ENCODE measurements at regions not wholly inside any gene's neighbourhood (a gene's known extent, or its start where the extent isn't known, plus 50 kb on each side); places are given as distances from the start of the nearest gene placed in this dataset.
A peak's percentile ranks its signal among the peaks of the same experiment; 100 is the strongest.

- ATAC-seq, result no peak
Measured at GRCh38 chr2:160696087-160696452, 202.5 kb upstream of the RBMS1 start.

GRCh38 chr2:160697817-160698216 is 204.2 kb upstream of the RBMS1 start:
- no peak overlapping the region for H3K27ac Mint-ChIP-seq
- ATAC-seq, result no peak
- H3K9me3 Mint-ChIP-seq, result no peaks in the 10 kb centered on the region
- DNase-seq, result no peak
- no peak overlapping the region for H3K4me3 Mint-ChIP-seq
- H3K27me3 Mint-ChIP-seq, result no peaks in the 10 kb centered on the region
- H3K4me1 Mint-ChIP-seq, result no peaks in the 10 kb centered on the region
- H3K36me3 Mint-ChIP-seq (ENCODE audit: low read depth), result no peaks in the 10 kb centered on the region

More at GRCh38 chr2:160696087-160696452, 202.5 kb upstream of the RBMS1 start:
- DNase-seq, result no peak
- no peak overlapping the region for H3K27ac Mint-ChIP-seq
- H3K4me1 Mint-ChIP-seq, result no peaks in the 10 kb centered on the region
- no peak overlapping the region for H3K4me3 Mint-ChIP-seq
- no peaks in the 10 kb centered on the region for H3K27me3 Mint-ChIP-seq
- H3K9me3 Mint-ChIP-seq, result no peaks in the 10 kb centered on the region
- H3K36me3 Mint-ChIP-seq (ENCODE audit: low read depth), result no peaks in the 10 kb centered on the region

- ATAC-seq (no peak), DNase-seq (no peak)
- H3K4me3 Mint-ChIP-seq, result no peak overlapping the region
- H3K27ac Mint-ChIP-seq, result no peak overlapping the region
- no peaks in the 10 kb centered on the region for H3K27me3 Mint-ChIP-seq
- H3K36me3 Mint-ChIP-seq (ENCODE audit: low read depth), result no peaks in the 10 kb centered on the region
- H3K9me3 Mint-ChIP-seq, result no peaks in the 10 kb centered on the region
- peaks cover 11% of the 10 kb centered on the region for H3K4me1 Mint-ChIP-seq
Measured at GRCh38 chr2:160700021-160700814, 206.6 kb upstream of the RBMS1 start.

- DNase-seq (no peak), ATAC-seq (no peak)
- no peaks in the 10 kb centered on the region for H3K9me3 Mint-ChIP-seq
- no peaks in the 10 kb centered on the region for H3K27me3 Mint-ChIP-seq
- no peak overlapping the region for H3K27ac Mint-ChIP-seq
- H3K36me3 Mint-ChIP-seq (ENCODE audit: low read depth), result no peaks in the 10 kb centered on the region
- no peak overlapping the region for H3K4me3 Mint-ChIP-seq
- H3K4me1 Mint-ChIP-seq, result peaks cover 11% of the 10 kb centered on the region
Measured at GRCh38 chr2:160701822-160702221, 208.2 kb upstream of the RBMS1 start.

- H3K27ac Mint-ChIP-seq, result no peak overlapping the region
- H3K9me3 Mint-ChIP-seq, result no peaks in the 10 kb centered on the region
- H3K36me3 Mint-ChIP-seq (ENCODE audit: low read depth), result no peaks in the 10 kb centered on the region
- ATAC-seq (no peak), DNase-seq (no peak)
- peaks cover 11% of the 10 kb centered on the region for H3K4me1 Mint-ChIP-seq
- H3K27me3 Mint-ChIP-seq, result no peaks in the 10 kb centered on the region
- H3K4me3 Mint-ChIP-seq, result no peak overlapping the region
Measured at GRCh38 chr2:160702754-160703153, 209.1 kb upstream of the RBMS1 start.

- Mint-ChIP-seq H3K27me3 (no peaks in the 10 kb centered on the region), H3K9me3 (no peaks in the 10 kb centered on the region), H3K4me3 (no peak overlapping the region), H3K4me1 (peaks cover 11% of the 10 kb centered on the region), H3K27ac (no peak overlapping the region), H3K36me3 (ENCODE audit: low read depth) (no peaks in the 10 kb centered on the region)
- DNase-seq (peak; percentile 16), ATAC-seq (peak; percentile 49)
Measured at GRCh38 chr2:160703648-160704585, 210.3 kb upstream of the RBMS1 start.

GRCh38 chr2:160715428-160715827 is 221.8 kb upstream of the RBMS1 start:
- Mint-ChIP-seq H3K4me1 (no peaks in the 10 kb centered on the region), H3K9me3 (no peaks in the 10 kb centered on the region), H3K36me3 (ENCODE audit: low read depth) (no peaks in the 10 kb centered on the region), H3K4me3 (no peak overlapping the region), H3K27me3 (peaks cover 2% of the 10 kb centered on the region), H3K27ac (no peak overlapping the region)
- DNase-seq (no peak), ATAC-seq (no peak)

GRCh38 chr2:160719116-160719515 is 225.5 kb upstream of the RBMS1 start:
- DNase-seq (no peak), ATAC-seq (no peak)
- Mint-ChIP-seq H3K27me3 (peaks cover 2% of the 10 kb centered on the region), H3K9me3 (no peaks in the 10 kb centered on the region), H3K36me3 (ENCODE audit: low read depth) (peaks cover 2% of the 10 kb centered on the region), H3K4me1 (no peaks in the 10 kb centered on the region), H3K4me3 (no peak overlapping the region), H3K27ac (no peak overlapping the region)

GRCh38 chr2:160720098-160720497 is 226.5 kb upstream of the RBMS1 start:
- H3K4me3 Mint-ChIP-seq, result no peak overlapping the region
- H3K4me1 Mint-ChIP-seq, result no peaks in the 10 kb centered on the region
- H3K36me3 Mint-ChIP-seq (ENCODE audit: low read depth), result peaks cover 2% of the 10 kb centered on the region

GRCh38 chr2:160721089-160722040 is 227.8 kb upstream of the RBMS1 start:
- no peak for ATAC-seq
- DNase-seq, result no peak
- H3K4me1 Mint-ChIP-seq, result no peaks in the 10 kb centered on the region

More at GRCh38 chr2:160720098-160720497, 226.5 kb upstream of the RBMS1 start:
- H3K27ac Mint-ChIP-seq, result no peak overlapping the region
- peaks cover 2% of the 10 kb centered on the region for H3K27me3 Mint-ChIP-seq
- DNase-seq (no peak), ATAC-seq (no peak)
- no peaks in the 10 kb centered on the region for H3K9me3 Mint-ChIP-seq

GRCh38 chr2:160726046-160726445 is 232.4 kb upstream of the RBMS1 start:
- Mint-ChIP-seq H3K9me3 (no peaks in the 10 kb centered on the region), H3K27me3 (no peaks in the 10 kb centered on the region), H3K4me1 (no peaks in the 10 kb centered on the region), H3K4me3 (no peak overlapping the region), H3K27ac (no peak overlapping the region), H3K36me3 (ENCODE audit: low read depth) (peaks cover 4% of the 10 kb centered on the region)
- DNase-seq (no peak), ATAC-seq (no peak)

More at GRCh38 chr2:160721089-160722040, 227.8 kb upstream of the RBMS1 start:
- no peaks in the 10 kb centered on the region for H3K27me3 Mint-ChIP-seq
- no peaks in the 10 kb centered on the region for H3K9me3 Mint-ChIP-seq
- peaks cover 4% of the 10 kb centered on the region for H3K36me3 Mint-ChIP-seq (ENCODE audit: low read depth)
- no peak overlapping the region for H3K4me3 Mint-ChIP-seq
- H3K27ac Mint-ChIP-seq, result no peak overlapping the region

- no peak overlapping the region for H3K4me3 Mint-ChIP-seq
- no peak for DNase-seq
- H3K27me3 Mint-ChIP-seq, result no peaks in the 10 kb centered on the region
- ATAC-seq, result no peak
- no peaks in the 10 kb centered on the region for H3K9me3 Mint-ChIP-seq
- no peak overlapping the region for H3K27ac Mint-ChIP-seq
- H3K4me1 Mint-ChIP-seq, result no peaks in the 10 kb centered on the region
- peaks cover 2% of the 10 kb centered on the region for H3K36me3 Mint-ChIP-seq (ENCODE audit: low read depth)
Measured at GRCh38 chr2:160730296-160730995, 236.8 kb upstream of the RBMS1 start.

GRCh38 chr2:160731415-160731814 is 237.8 kb upstream of the RBMS1 start:
- Mint-ChIP-seq H3K36me3 (ENCODE audit: low read depth) (no peaks in the 10 kb centered on the region), H3K4me3 (no peak overlapping the region), H3K4me1 (no peaks in the 10 kb centered on the region), H3K27me3 (no peaks in the 10 kb centered on the region), H3K27ac (no peak overlapping the region), H3K9me3 (no peaks in the 10 kb centered on the region)
- no peak for DNase-seq
- no peak for ATAC-seq

GRCh38 chr2:160731856-160732255 is 238.2 kb upstream of the RBMS1 start:
- H3K4me3 Mint-ChIP-seq, result no peak overlapping the region
- no peak for ATAC-seq
- H3K9me3 Mint-ChIP-seq, result no peaks in the 10 kb centered on the region
- no peak for DNase-seq
- H3K4me1 Mint-ChIP-seq, result no peaks in the 10 kb centered on the region
- no peaks in the 10 kb centered on the region for H3K36me3 Mint-ChIP-seq (ENCODE audit: low read depth)
- no peaks in the 10 kb centered on the region for H3K27me3 Mint-ChIP-seq
- H3K27ac Mint-ChIP-seq, result no peak overlapping the region

All from activated naive CD8-positive, alpha-beta T cell treated with anti-CD3 and anti-CD28 coated beads, Interleukin-2, amount 50 U/mL, for 24 hours (primary cell).